ENCODE measurements at regions not wholly inside any gene's neighbourhood (a gene's known extent, or its start where the extent isn't known, plus 50 kb on each side); places are given as distances from the start of the nearest gene placed in this dataset.

DNA sequence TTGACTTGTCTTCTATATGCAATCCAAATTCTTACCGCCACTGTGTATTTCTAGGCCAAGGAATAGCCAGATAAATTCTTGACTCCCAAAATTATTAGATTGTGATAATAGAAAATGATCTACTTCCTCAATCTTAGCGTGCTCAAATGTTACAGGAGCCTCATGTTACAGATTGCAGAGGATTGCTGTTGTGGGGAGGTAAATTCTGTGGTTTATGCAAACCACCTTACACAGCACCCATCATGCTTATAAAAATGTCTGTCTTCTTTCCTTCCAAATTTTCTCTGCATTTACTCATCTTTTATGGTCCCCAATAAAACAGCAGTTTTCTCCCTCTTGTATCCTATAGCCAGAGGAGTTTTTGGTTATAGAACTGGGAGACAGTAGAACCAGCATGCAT lies 420.2 kb upstream of the ROBO1 start:
- DNase-seq (ENCODE audit: low spot score in 2 of 2) (no peak), ATAC-seq (ENCODE audit: low read depth) (no peak)
- H3K9me3 Mint-ChIP-seq = peaks cover 2% of the 10 kb centered on the region
- no peaks in the 10 kb centered on the region for H3K4me1 Mint-ChIP-seq
- no peaks in the 10 kb centered on the region for H3K36me3 Mint-ChIP-seq
- H3K4me3 Mint-ChIP-seq = no peak overlapping the region
- no peak overlapping the region for H3K27ac Mint-ChIP-seq
- no peaks in the 10 kb centered on the region for H3K27me3 Mint-ChIP-seq

DNA sequence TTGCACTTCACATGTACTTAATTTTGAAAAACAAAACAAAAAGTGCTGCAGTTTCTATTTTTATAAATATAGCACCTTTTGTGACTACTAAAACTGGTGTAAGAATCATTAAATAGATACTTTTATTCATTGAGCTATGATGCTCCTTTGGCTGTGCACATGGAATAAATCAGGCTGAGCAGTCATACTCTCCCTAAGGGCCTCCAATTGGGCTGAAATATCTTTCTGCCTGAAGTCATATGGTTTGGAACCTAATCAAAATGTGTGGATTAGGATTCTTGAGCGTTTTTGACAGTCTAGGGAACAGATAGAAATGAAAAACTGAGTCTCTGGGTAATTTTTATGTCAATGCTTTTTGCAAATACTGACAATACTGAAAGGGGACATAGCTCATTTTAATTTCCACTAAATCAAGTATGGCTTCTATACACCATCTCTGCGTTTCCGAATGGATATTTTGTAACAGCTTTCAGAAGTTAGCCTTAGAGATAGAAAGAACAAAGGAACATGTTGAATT lies 392.2 kb upstream of the ROBO1 start:
- Mint-ChIP-seq H3K36me3 (no peaks in the 10 kb centered on the region), H3K4me3 (no peak overlapping the region), H3K9me3 (no peaks in the 10 kb centered on the region), H3K27me3 (no peaks in the 10 kb centered on the region), H3K27ac (no peak overlapping the region), H3K4me1 (no peaks in the 10 kb centered on the region)
- DNase-seq (ENCODE audit: low spot score in 2 of 2) = no peak
- no peak for ATAC-seq (ENCODE audit: low read depth)

DNA sequence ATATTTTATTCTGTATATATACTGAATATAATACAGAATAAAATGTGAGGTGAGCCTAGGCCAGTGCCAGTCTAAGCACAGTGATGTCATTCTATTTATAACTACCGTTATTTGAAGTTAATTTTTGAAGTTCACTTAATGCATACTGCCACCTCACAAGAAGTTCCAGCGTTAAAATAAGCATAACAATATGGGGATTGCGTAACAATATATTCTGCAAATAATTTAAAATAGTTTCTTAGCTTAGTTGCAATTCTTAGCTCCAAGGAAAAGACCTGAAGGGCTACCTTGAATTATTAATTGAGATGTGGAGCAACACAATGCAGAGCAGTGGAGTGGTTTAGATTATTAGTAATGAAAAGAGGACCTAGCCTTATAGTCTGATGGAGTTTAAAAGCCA lies 390.5 kb upstream of the ROBO1 start:
- DNase-seq (ENCODE audit: low spot score in 2 of 2) (no peak), ATAC-seq (ENCODE audit: low read depth) (no peak)
- no peak overlapping the region for H3K4me3 Mint-ChIP-seq
- no peaks in the 10 kb centered on the region for H3K27me3 Mint-ChIP-seq
- no peaks in the 10 kb centered on the region for H3K4me1 Mint-ChIP-seq
- H3K36me3 Mint-ChIP-seq = no peaks in the 10 kb centered on the region
- no peak overlapping the region for H3K27ac Mint-ChIP-seq
- H3K9me3 Mint-ChIP-seq = no peaks in the 10 kb centered on the region

DNA sequence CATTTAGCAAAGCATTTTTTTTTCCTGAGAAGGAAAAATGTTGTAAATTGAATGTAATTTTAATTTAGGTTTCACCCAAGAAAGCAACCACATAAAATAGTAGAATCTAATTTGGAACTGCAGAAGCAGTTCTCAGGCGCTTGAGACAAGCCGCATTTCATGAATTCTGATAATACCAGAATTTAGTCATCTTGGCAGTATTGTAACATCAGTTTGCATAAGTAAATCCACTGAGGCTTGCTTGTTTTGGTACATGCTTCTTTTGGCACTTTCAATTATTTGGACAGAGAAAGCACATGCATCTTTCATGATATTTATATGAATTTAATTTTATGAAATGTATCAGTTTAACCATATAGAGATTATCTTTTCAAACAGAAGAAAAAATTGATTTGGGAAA lies 389.7 kb upstream of the ROBO1 start:
- Mint-ChIP-seq H3K9me3 (no peaks in the 10 kb centered on the region), H3K27ac (no peak overlapping the region), H3K36me3 (no peaks in the 10 kb centered on the region), H3K4me3 (no peak overlapping the region), H3K4me1 (no peaks in the 10 kb centered on the region), H3K27me3 (no peaks in the 10 kb centered on the region)
- no peak for DNase-seq (ENCODE audit: low spot score in 2 of 2)
- ATAC-seq (ENCODE audit: low read depth) = no peak

DNA sequence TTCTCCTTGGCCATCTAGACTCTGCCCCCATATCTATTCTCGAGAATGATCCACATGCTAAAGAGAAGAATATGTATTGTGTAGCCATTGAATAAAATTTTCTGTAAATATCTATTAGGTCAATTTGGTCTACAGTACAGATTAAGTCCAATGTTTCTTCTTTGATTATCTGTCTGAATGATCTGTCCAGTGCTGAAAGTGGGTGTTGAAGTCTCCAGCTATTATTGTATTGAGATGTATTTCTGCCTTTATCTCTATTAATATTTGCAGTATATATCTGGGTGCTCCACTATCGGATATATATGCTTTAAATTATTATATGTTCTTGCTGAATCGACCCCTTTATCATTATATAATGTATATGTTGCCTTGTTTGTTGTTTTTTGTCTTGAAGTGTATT lies 384.9 kb upstream of the ROBO1 start:
- Mint-ChIP-seq H3K27me3 (no peaks in the 10 kb centered on the region), H3K27ac (no peak overlapping the region), H3K4me1 (no peaks in the 10 kb centered on the region), H3K9me3 (peaks cover 10% of the 10 kb centered on the region), H3K36me3 (no peaks in the 10 kb centered on the region), H3K4me3 (no peak overlapping the region)
- ATAC-seq (ENCODE audit: low read depth) = no peak
- no peak for DNase-seq (ENCODE audit: low spot score in 2 of 2)

DNA sequence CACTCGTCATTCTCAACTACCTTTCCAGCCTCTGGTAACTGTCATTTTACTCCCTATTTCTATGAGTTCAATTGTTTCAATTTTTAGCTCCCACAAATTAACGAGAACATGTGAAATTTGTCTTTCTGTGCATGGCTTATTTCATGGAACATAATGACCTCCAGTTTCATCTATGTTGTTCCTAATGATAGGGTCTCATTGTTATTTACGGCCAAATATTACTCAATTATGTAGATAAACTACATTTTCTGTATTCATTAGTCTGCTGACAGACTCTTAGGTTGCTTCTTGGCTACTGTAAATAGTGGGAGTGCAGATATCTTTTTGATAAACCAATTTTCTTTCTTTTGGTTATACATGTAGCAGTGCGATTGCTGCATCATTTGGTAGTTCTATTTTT lies 374.9 kb upstream of the ROBO1 start:
- H3K4me1 Mint-ChIP-seq = no peaks in the 10 kb centered on the region
- DNase-seq (ENCODE audit: low spot score in 2 of 2) = no peak

DNA sequence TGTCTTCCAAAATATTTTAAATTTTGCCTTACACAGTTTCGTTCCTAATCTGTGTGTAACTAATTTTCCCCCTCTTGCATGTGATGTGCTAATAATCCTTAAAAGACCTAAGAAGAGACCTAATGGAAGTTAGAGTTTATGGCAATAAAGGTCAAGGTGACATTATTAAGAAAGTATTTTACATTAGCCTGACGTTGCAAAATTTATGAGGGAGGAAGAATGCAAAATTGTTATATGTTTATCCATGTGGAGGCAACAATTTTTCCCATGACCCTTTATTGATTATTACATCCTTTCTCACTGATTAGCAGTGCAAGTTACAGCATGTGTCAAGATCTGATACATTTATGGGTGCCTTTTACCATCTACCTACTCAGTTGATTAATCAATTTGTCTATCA lies 373.8 kb upstream of the ROBO1 start:
- peaks cover 12% of the 10 kb centered on the region for H3K9me3 Mint-ChIP-seq
- no peaks in the 10 kb centered on the region for H3K27me3 Mint-ChIP-seq
- no peak overlapping the region for H3K27ac Mint-ChIP-seq
- no peak overlapping the region for H3K4me3 Mint-ChIP-seq
- no peaks in the 10 kb centered on the region for H3K4me1 Mint-ChIP-seq
- ATAC-seq (ENCODE audit: low read depth) = no peak
- no peaks in the 10 kb centered on the region for H3K36me3 Mint-ChIP-seq
- no peak for DNase-seq (ENCODE audit: low spot score in 2 of 2)

More for the DNA sequence above, 374.9 kb upstream of the ROBO1 start:
- Mint-ChIP-seq H3K27me3 (no peaks in the 10 kb centered on the region), H3K4me3 (no peak overlapping the region), H3K9me3 (peaks cover 11% of the 10 kb centered on the region), H3K36me3 (no peaks in the 10 kb centered on the region), H3K27ac (no peak overlapping the region)
- ATAC-seq (ENCODE audit: low read depth) = no peak

DNA sequence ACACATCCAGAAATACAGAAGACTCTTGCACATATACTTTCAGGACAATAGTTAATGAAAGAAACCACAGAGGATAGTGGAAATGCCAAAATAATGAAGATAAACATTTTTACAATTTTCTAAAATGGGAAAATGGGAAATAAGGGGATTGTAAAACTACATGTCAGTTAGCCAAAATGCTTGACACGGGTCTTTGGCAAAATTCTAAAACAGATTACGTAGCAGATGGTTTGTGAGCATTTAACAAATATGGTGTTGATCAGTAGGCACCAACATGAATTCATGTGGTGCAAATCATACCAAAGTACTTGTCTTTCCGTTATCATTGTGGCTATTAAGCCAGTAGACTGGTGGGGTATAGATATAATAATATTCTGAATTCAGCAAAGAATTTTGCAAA lies 348.5 kb upstream of the ROBO1 start:
- ATAC-seq (ENCODE audit: low read depth) (no peak), DNase-seq (ENCODE audit: low spot score in 2 of 2) (no peak)
- peaks cover 4% of the 10 kb centered on the region for H3K9me3 Mint-ChIP-seq
- no peak overlapping the region for H3K4me3 Mint-ChIP-seq
- no peaks in the 10 kb centered on the region for H3K36me3 Mint-ChIP-seq
- no peak overlapping the region for H3K27ac Mint-ChIP-seq
- no peaks in the 10 kb centered on the region for H3K4me1 Mint-ChIP-seq
- H3K27me3 Mint-ChIP-seq = no peaks in the 10 kb centered on the region

DNA sequence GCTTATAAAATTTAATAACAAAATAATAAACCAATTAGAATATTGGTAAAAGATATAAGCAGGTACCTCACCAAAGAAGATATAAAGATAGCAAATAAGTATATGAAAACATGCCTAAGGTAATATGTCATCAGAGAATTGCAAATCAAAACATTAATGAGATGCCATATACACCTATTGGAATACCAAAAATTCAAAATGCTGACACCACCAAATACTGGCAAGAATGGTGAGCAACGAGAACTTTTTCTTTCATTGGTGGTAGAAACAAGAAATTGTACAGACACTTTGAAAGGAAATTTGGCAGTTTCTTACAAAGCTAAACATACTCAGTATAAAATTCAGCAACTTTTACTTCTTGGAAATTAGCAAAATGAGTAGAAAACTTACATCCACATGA lies 346.9 kb upstream of the ROBO1 start:
- Mint-ChIP-seq H3K27ac (no peak overlapping the region), H3K27me3 (no peaks in the 10 kb centered on the region), H3K36me3 (no peaks in the 10 kb centered on the region), H3K4me3 (no peak overlapping the region), H3K4me1 (no peaks in the 10 kb centered on the region), H3K9me3 (peaks cover 4% of the 10 kb centered on the region)
- DNase-seq (ENCODE audit: low spot score in 2 of 2) (no peak), ATAC-seq (ENCODE audit: low read depth) (no peak)

DNA sequence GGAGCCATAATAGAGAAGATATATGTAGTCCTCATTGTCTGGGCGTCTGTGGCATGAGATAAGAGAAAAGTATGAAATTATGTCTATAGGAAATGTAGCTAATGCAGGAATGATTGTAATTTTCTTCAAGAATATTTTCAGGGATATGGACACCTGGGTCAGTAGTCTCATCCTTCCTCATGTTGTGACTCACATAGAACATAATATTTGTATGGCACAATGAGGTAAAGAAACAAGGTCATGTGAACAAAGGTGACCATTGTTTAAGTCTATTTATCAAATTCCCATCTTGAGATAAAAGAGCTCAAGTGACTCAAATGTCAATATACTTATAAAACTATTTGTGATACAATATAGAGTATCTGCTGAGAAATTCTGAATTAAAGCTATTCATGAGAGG lies 345.5 kb upstream of the ROBO1 start:
- Mint-ChIP-seq H3K4me1 (no peaks in the 10 kb centered on the region), H3K4me3 (no peak overlapping the region), H3K27me3 (no peaks in the 10 kb centered on the region), H3K27ac (no peak overlapping the region), H3K9me3 (peaks cover 4% of the 10 kb centered on the region), H3K36me3 (no peaks in the 10 kb centered on the region)
- no peak for DNase-seq (ENCODE audit: low spot score in 2 of 2)
- no peak for ATAC-seq (ENCODE audit: low read depth)

DNA sequence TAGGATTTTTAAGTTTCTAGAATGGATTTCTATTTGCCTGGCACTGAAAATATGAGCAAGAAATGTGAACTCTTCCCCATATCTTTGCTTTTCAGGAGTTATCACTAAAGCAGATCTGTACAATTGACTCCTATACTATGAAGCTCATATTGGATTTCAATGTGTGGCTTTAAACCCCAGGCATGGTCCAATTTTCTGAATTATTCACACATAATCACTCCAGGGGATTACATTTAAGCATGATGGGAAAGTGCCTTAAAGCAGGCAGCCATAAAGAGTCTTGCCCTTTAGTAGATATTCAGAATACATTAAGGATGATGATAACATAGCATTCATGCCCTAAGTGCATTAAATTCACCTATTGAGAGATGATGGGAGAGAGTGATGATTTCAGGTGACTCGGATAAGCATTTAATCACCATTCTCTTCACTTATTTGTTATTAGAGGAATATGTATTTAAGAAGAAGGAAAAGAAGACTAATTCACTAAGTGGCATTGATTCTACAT lies 331.8 kb upstream of the ROBO1 start:
- no peak for DNase-seq (ENCODE audit: low spot score in 2 of 2)
- Mint-ChIP-seq H3K36me3 (no peaks in the 10 kb centered on the region), H3K27me3 (no peaks in the 10 kb centered on the region), H3K27ac (no peak overlapping the region), H3K9me3 (peaks cover 3% of the 10 kb centered on the region), H3K4me3 (no peak overlapping the region), H3K4me1 (no peaks in the 10 kb centered on the region)
- ATAC-seq (ENCODE audit: low read depth) = no peak

DNA sequence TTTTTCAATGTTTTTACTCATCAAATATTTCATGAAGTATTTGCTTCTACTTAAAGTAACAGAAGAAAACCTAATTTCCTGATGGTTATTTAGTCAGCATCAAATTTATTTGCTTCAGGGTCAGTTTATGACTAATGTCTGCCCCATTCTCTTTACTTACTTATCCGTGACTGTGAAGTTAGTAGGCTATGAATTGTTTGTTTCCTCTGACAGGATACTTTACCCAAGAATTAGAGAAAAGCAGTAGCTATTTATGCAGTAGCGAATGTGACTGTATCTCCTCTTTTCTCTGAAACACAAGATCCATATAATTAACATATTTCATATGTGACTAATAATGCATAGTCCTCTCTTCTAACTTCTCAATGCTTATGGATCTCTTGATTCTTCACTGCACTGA lies 329.9 kb upstream of the ROBO1 start:
- ATAC-seq (ENCODE audit: low read depth) = no peak
- H3K9me3 Mint-ChIP-seq = peaks cover 1% of the 10 kb centered on the region
- H3K27ac Mint-ChIP-seq = no peak overlapping the region
- no peaks in the 10 kb centered on the region for H3K4me1 Mint-ChIP-seq
- no peaks in the 10 kb centered on the region for H3K27me3 Mint-ChIP-seq
- no peak overlapping the region for H3K4me3 Mint-ChIP-seq
- DNase-seq (ENCODE audit: low spot score in 2 of 2) = no peak
- no peaks in the 10 kb centered on the region for H3K36me3 Mint-ChIP-seq

DNA sequence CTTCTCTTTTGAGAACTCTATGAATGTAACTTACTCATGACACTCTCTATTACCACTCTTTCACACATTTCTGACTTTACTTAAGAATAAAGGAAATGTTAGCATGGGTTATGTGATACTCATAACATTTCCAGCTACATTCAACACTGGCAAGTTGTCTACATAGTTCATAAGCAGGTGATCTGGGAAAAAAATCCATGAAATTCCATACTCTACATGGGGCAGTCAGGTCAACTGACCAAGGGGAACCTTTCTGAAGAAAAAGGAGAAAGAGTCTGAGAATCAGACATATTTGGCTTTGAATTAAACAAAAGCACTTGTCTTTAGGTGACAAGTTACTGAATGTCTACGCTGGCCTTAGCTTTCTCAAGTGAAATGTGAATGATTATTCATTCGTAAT lies 329.1 kb upstream of the ROBO1 start:
- DNase-seq (ENCODE audit: low spot score in 2 of 2) (no peak), ATAC-seq (ENCODE audit: low read depth) (no peak)
- H3K27ac Mint-ChIP-seq = no peak overlapping the region
- H3K27me3 Mint-ChIP-seq = no peaks in the 10 kb centered on the region
- H3K36me3 Mint-ChIP-seq = no peaks in the 10 kb centered on the region
- H3K4me1 Mint-ChIP-seq = no peaks in the 10 kb centered on the region
- peaks cover 1% of the 10 kb centered on the region for H3K9me3 Mint-ChIP-seq
- H3K4me3 Mint-ChIP-seq = no peak overlapping the region

DNA sequence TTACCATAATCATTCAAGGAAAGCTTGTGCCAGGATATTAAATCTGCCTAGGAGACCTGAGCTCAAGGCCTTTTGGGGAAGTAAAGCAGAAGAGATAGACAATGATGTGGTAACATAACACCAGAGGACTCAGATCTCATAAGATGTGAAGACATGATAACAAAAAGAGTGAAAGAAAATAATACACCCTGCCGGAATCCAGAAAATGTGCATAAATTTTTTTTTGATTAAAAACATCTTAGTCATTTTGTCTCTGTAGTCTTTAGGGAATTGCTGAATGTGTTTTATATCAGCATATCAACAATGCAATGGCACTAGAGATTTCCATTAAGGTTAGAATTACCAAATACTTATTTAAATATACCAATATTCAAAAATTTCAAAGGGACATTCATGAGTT lies 326.8 kb upstream of the ROBO1 start:
- no peaks in the 10 kb centered on the region for H3K27me3 Mint-ChIP-seq
- no peak overlapping the region for H3K4me3 Mint-ChIP-seq
- no peaks in the 10 kb centered on the region for H3K4me1 Mint-ChIP-seq
- no peak for ATAC-seq (ENCODE audit: low read depth)
- peaks cover 1% of the 10 kb centered on the region for H3K9me3 Mint-ChIP-seq
- DNase-seq (ENCODE audit: low spot score in 2 of 2) = no peak
- no peaks in the 10 kb centered on the region for H3K36me3 Mint-ChIP-seq
- no peak overlapping the region for H3K27ac Mint-ChIP-seq

DNA sequence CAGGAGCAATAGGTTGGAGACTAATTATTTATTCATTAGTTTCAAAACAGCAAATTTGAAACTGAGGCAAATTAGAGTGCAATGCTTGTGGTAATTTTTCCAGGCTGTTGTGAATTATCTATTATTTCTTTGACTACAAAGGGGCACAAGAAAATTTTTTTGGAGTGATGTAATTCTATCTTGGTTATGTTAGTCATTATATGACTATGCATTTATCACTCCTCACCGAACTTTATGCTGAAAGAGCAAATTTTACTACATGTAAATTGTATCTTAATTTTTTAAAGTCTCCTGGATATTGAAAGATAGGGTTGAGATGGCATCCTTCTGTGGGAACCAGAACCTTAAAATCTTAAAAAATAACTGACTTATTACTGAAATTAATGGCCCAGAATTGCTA lies 320.0 kb upstream of the ROBO1 start:
- Mint-ChIP-seq H3K4me3 (no peak overlapping the region), H3K4me1 (no peaks in the 10 kb centered on the region), H3K27me3 (no peaks in the 10 kb centered on the region), H3K36me3 (no peaks in the 10 kb centered on the region), H3K9me3 (no peaks in the 10 kb centered on the region), H3K27ac (no peak overlapping the region)
- DNase-seq (ENCODE audit: low spot score in 2 of 2) (no peak), ATAC-seq (ENCODE audit: low read depth) (no peak)
